ENCODE measurements at regions not wholly inside any gene's neighbourhood (a gene's known extent, or its start where the extent isn't known, plus 50 kb on each side); places are given as distances from the start of the nearest gene placed in this dataset.

DNA sequence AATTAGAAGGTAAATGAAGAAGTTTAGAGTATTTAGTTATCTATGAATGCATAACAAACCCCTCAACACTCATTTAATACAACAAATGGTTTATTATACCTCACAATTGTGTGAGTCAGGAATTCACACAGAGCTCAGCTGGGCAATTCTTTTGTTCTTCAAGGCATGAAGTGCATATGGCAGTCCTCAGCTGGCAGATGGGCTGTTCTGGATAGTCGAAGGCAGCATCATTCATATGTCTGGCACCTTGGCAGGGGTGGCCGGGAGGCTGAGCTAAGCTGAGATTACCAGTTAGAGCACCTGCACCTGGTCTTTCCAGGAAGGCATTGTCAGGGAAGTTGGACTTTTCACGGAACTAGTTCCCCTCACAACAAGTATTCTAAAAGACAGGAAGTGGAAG, 286.2 kb upstream of the DUSP10 start:
- no peak for TF ChIP-seq EZH2 (IDR thresholded peaks at IDR 0.05; ENCODE audit: borderline replicate concordance, low read depth, low read length, severe bottlenecking)
- TF ChIP-seq, protein P1, sequence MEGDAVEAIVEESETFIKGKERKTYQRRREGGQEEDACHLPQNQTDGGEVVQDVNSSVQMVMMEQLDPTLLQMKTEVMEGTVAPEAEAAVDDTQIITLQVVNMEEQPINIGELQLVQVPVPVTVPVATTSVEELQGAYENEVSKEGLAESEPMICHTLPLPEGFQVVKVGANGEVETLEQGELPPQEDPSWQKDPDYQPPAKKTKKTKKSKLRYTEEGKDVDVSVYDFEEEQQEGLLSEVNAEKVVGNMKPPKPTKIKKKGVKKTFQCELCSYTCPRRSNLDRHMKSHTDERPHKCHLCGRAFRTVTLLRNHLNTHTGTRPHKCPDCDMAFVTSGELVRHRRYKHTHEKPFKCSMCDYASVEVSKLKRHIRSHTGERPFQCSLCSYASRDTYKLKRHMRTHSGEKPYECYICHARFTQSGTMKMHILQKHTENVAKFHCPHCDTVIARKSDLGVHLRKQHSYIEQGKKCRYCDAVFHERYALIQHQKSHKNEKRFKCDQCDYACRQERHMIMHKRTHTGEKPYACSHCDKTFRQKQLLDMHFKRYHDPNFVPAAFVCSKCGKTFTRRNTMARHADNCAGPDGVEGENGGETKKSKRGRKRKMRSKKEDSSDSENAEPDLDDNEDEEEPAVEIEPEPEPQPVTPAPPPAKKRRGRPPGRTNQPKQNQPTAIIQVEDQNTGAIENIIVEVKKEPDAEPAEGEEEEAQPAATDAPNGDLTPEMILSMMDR (IDR thresholded peaks at IDR 0.05; ENCODE audit: borderline replicate concordance, extremely low read depth, low read length, poor library complexity, severe bottlenecking) = no peak

Measured in DND-41 (cell line).